ENCODE measurements at regions not wholly inside any gene's neighbourhood (a gene's known extent, or its start where the extent isn't known, plus 50 kb on each side); places are given as distances from the start of the nearest gene placed in this dataset.

DNA sequence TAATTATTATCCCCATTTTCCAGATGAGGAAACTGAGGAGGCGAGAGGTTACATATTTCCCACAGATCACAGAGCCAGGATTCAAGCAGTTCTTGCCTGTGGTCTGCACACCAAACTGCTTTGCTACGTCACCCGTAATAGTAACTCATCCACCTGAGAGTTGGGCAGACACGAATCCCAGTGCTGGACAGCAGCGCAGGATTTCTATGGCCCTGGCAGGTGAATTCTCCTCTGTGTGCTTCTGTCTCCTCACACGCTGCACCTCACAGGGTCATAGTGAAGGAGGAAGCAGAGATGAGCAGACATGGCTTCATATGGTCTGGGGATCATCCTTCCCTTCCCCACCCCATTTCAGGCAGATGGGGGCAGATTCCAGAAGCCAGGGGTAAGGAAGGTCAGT, 127.0 kb upstream of the LRFN2 start:
- Histone ChIP-seq H3K4me1 (ENCODE audit: control insufficient read depth in 1 of 2, insufficient read depth in 2 of 2, low read length in 2 of 2) (no peaks in the 10 kb centered on the region), H2AFZ (ENCODE audit: low read depth, low read length, poor library complexity, severe bottlenecking) (no peak overlapping the region), H3K9me3 (ENCODE audit: control insufficient read depth in 1 of 2, insufficient read depth in 1 of 2, low read depth in 1 of 2, low read length in 2 of 2) (no peaks in the 10 kb centered on the region), H3K27ac (ENCODE audit: low read depth, low read length) (no peak overlapping the region), H3K4me3 (replicated peaks in 1 of 2; ENCODE audit: low read depth in 1 of 2, low read length in 2 of 2) (no peak overlapping the region), H3K27me3 (ENCODE audit: insufficient read depth, low read length) (peaks cover 12% of the 10 kb centered on the region; the same call in 1 of the 2 replicates), H3K9ac (ENCODE audit: low read length) (no peak overlapping the region), H3K79me2 (ENCODE audit: insufficient read depth, low read length) (no peaks in the 10 kb centered on the region), H3K4me2 (ENCODE audit: low read length) (no peak overlapping the region), H3K36me3 (ENCODE audit: control insufficient read depth in 1 of 2, insufficient read depth in 2 of 2, low read length in 2 of 2) (no peaks in the 10 kb centered on the region), H4K20me1 (ENCODE audit: insufficient read depth) (no peaks in the 10 kb centered on the region), H3K9me2 (ENCODE audit: insufficient read depth) (no peaks in the 10 kb centered on the region)
- ATAC-seq (no peak), DNase-seq (ENCODE audit: low read depth, low spot score) (no peak)
- intact Hi-C loops (cut with micrococcal nuclease), result no loop called here
- no TSS peak for BruUV-seq (replicated peaks)
- RAD21 ChIA-PET (ENCODE audit: low non-redundant PET in 1 of 2, low total read pairs in 2 of 2, uncharacterized antibody in 2 of 2, unreplicated experiment in 2 of 2), result no interaction called here
- TF ChIP-seq TCF7L2 (IDR thresholded peaks at IDR 0.05; ENCODE audit: borderline replicate concordance, extremely low read depth, insufficient read depth, insufficient read length), result no peak
- no peak for TF ChIP-seq ATF3 (IDR thresholded peaks at IDR 0.05)
- TF ChIP-seq CEBPB (IDR thresholded peaks at IDR 0.05; ENCODE audit: low read depth), result no peak
- no peak for TF ChIP-seq ZNF274 (IDR thresholded peaks at IDR 0.05; ENCODE audit: low read depth, low read length)
- no peak for TF ChIP-seq SP1 (IDR thresholded peaks at IDR 0.05; ENCODE audit: low read depth)
- TF ChIP-seq, protein P1, sequence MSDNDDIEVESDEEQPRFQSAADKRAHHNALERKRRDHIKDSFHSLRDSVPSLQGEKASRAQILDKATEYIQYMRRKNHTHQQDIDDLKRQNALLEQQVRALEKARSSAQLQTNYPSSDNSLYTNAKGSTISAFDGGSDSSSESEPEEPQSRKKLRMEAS (IDR thresholded peaks at IDR 0.05), result no peak
- TF ChIP-seq JUND (IDR thresholded peaks at IDR 0.05), result no peak
- no peak for TF ChIP-seq FOSL1 (IDR thresholded peaks at IDR 0.05; ENCODE audit: low read depth)
- TF ChIP-seq SIN3A (IDR thresholded peaks at IDR 0.05; ENCODE audit: low read depth), result no peak
- no peak for TF ChIP-seq ELF1 (IDR thresholded peaks at IDR 0.05; ENCODE audit: borderline replicate concordance, low read depth)
- no peak for TF ChIP-seq ZFX (IDR thresholded peaks at IDR 0.05)
- TF ChIP-seq CTCF (IDR thresholded peaks at IDR 0.05 in 2 of 3, conservative IDR thresholded peaks at IDR 0.05 in 1 of 3; ENCODE audit: borderline replicate concordance in 1 of 3, insufficient read depth in 1 of 3, low read depth in 2 of 3, low read length in 2 of 3), result no peak
- TF ChIP-seq, protein P2, sequence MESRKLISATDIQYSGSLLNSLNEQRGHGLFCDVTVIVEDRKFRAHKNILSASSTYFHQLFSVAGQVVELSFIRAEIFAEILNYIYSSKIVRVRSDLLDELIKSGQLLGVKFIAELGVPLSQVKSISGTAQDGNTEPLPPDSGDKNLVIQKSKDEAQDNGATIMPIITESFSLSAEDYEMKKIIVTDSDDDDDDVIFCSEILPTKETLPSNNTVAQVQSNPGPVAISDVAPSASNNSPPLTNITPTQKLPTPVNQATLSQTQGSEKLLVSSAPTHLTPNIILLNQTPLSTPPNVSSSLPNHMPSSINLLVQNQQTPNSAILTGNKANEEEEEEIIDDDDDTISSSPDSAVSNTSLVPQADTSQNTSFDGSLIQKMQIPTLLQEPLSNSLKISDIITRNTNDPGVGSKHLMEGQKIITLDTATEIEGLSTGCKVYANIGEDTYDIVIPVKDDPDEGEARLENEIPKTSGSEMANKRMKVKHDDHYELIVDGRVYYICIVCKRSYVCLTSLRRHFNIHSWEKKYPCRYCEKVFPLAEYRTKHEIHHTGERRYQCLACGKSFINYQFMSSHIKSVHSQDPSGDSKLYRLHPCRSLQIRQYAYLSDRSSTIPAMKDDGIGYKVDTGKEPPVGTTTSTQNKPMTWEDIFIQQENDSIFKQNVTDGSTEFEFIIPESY (IDR thresholded peaks at IDR 0.05; ENCODE audit: extremely low read depth, insufficient replicate concordance, low read length), result no peak
- POLR2A ChIA-PET, result no interaction called here
- CTCF ChIA-PET, result no interaction called here

Data from HCT116 (cell line).